Spleen (tissue), 7 donors: ENCODE measurements at regions not wholly inside any gene's neighbourhood (a gene's known extent, or its start where the extent isn't known, plus 50 kb on each side); places are given as distances from the start of the nearest gene placed in this dataset.

Experiments
- POLR2A ChIP-seq, 3 donors: fragments of 450-650 bp; IDR thresholded peaks; one replicate each; pipeline ENCODE4 v1.5.1; 2017; ENCODE audit warnings: antibody characterized with exemption in 3 of 3, mild to moderate bottlenecking in 1 of 3
- TF ChIP-seq, protein P1 (sequence below), 11 experiments: fragments of 200-600 bp in 7 of 11; fragments of 450-650 bp in 4 of 11; sonication (generic) in 4 of 11; IDR thresholded peaks in 8 of 11; conservative IDR thresholded peaks in 3 of 11; 1 replicate in 7 of 11; 2 replicates in 4 of 11; pipeline versions ENCODE4 v1.4.0 to v1.8.0; 2016 to 2021; ENCODE audit warnings: antibody characterized with exemption in 11 of 11, inconsistent platforms in 4 of 11, mild to moderate bottlenecking in 1 of 11
- donor health status: DM: no; HTN: no; CAD: no; lungs with moderate emphysema.
- donor health status: DM: no; HTN: no; CAD: no.
- donor health status: DM: no; HTN: no; CAD: no.

- TF ChIP-seq POLR2A (IDR thresholded peaks at IDR 0.05): no peak
- TF ChIP-seq, protein P1, sequence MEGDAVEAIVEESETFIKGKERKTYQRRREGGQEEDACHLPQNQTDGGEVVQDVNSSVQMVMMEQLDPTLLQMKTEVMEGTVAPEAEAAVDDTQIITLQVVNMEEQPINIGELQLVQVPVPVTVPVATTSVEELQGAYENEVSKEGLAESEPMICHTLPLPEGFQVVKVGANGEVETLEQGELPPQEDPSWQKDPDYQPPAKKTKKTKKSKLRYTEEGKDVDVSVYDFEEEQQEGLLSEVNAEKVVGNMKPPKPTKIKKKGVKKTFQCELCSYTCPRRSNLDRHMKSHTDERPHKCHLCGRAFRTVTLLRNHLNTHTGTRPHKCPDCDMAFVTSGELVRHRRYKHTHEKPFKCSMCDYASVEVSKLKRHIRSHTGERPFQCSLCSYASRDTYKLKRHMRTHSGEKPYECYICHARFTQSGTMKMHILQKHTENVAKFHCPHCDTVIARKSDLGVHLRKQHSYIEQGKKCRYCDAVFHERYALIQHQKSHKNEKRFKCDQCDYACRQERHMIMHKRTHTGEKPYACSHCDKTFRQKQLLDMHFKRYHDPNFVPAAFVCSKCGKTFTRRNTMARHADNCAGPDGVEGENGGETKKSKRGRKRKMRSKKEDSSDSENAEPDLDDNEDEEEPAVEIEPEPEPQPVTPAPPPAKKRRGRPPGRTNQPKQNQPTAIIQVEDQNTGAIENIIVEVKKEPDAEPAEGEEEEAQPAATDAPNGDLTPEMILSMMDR (IDR thresholded peaks at IDR 0.05 in 8 of 11, conservative IDR thresholded peaks at IDR 0.05 in 3 of 11): no peak
Measured at GRCh38 chr15:60091911-60092310, 87.8 kb downstream of the FOXB1 start.
